IMR-90 (cell line): ENCODE measurements at regions not wholly inside any gene's neighbourhood (a gene's known extent, or its start where the extent isn't known, plus 50 kb on each side); places are given as distances from the start of the nearest gene placed in this dataset.

ENCODE experiments used
- CEBPB ChIP-seq: IDR thresholded peaks from 2 replicates; pipeline ENCODE4 v1.6.1; 2012; ENCODE audit warnings: low read depth, low read length, improper control_type of control experiment
- CTCF ChIP-seq: conservative IDR thresholded peaks from 2 replicates; pipeline ENCODE4 v1.5.1; 2012; ENCODE audit warnings: mild to moderate bottlenecking, low read depth, low read length, improper control_type of control experiment
- ELK1 ChIP-seq: fragments of 150-350 bp; IDR thresholded peaks from 2 replicates; pipeline ENCODE4 v1.6.1; 2016; ENCODE audit warnings: low read depth, mild to moderate bottlenecking, low read length, moderate library complexity, borderline replicate concordance
- MXI1 ChIP-seq: IDR thresholded peaks from 2 replicates; pipeline ENCODE4 v1.6.1; 2012; ENCODE audit warnings: low read depth, mild to moderate bottlenecking, low read length, moderate library complexity, borderline replicate concordance
- POLR2A ChIP-seq: IDR thresholded peaks from 2 replicates; pipeline ENCODE4 v1.6.1; 2012; ENCODE audit warnings: mild to moderate bottlenecking, low read depth, low read length
- RAD21 ChIP-seq: IDR thresholded peaks from 2 replicates; pipeline ENCODE4 v1.6.1; 2012; ENCODE audit warnings: low read length, improper control_type of control experiment
- RFX5 ChIP-seq: IDR thresholded peaks from 2 replicates; pipeline ENCODE4 v1.8.0; 2012; ENCODE audit warnings: low read depth, mild to moderate bottlenecking, low read length, moderate library complexity
- SMC3 ChIP-seq: fragments of 150-350 bp; IDR thresholded peaks from 2 replicates; pipeline ENCODE4 v1.6.1; 2016; ENCODE audit warnings: low read depth, mild to moderate bottlenecking, antibody characterized with exemption, low read length, moderate library complexity

GRCh38 chr6:74451953-74452352, 753.9 kb downstream of the COL12A1 start:
- no peak for TF ChIP-seq ELK1
- TF ChIP-seq CTCF, result no peak
- TF ChIP-seq POLR2A, result no peak
- TF ChIP-seq SMC3, result no peak
- TF ChIP-seq RAD21, result no peak
- TF ChIP-seq MXI1, result no peak
- TF ChIP-seq RFX5, result no peak
- no peak for TF ChIP-seq CEBPB
